ENCODE measurements at regions not wholly inside any gene's neighbourhood (a gene's known extent, or its start where the extent isn't known, plus 50 kb on each side); places are given as distances from the start of the nearest gene placed in this dataset.

- no peak for DNase-seq (ENCODE audit: low spot score)
- in situ Hi-C loops (cut with MboI; ENCODE audit: low pct_unique_long_range_greater_than_20kb, low sequenced_read_pairs, unreplicated experiment) = no loop called here
- TF ChIP-seq CTCF (IDR thresholded peaks at IDR 0.05; ENCODE audit: extremely low read depth, insufficient read depth, missing control alignments) = no peak
Measured at GRCh38 chr1:214840356-214840755, 237.4 kb downstream of the CENPF start.

- DNase-seq (ENCODE audit: low spot score) = no peak
- no peak for TF ChIP-seq CTCF (IDR thresholded peaks at IDR 0.05; ENCODE audit: extremely low read depth, insufficient read depth, missing control alignments)
- in situ Hi-C loops (cut with MboI; ENCODE audit: low pct_unique_long_range_greater_than_20kb, low sequenced_read_pairs, unreplicated experiment) = no loop called here
Measured at GRCh38 chr1:214842856-214843255, 239.7 kb upstream of the KCNK2 start.

- in situ Hi-C loops (cut with MboI; ENCODE audit: low pct_unique_long_range_greater_than_20kb, low sequenced_read_pairs, unreplicated experiment) = no loop called here
- DNase-seq (ENCODE audit: low spot score) = no peak
- no peak for TF ChIP-seq CTCF (IDR thresholded peaks at IDR 0.05; ENCODE audit: extremely low read depth, insufficient read depth, missing control alignments)
Measured at GRCh38 chr1:214843281-214843680, 239.3 kb upstream of the KCNK2 start.

GRCh38 chr1:214844319-214844718, 238.2 kb upstream of the KCNK2 start:
- in situ Hi-C loops (cut with MboI; ENCODE audit: low pct_unique_long_range_greater_than_20kb, low sequenced_read_pairs, unreplicated experiment) = no loop called here
- DNase-seq (ENCODE audit: low spot score) = no peak
- no peak for TF ChIP-seq CTCF (IDR thresholded peaks at IDR 0.05; ENCODE audit: extremely low read depth, insufficient read depth, missing control alignments)

DNA sequence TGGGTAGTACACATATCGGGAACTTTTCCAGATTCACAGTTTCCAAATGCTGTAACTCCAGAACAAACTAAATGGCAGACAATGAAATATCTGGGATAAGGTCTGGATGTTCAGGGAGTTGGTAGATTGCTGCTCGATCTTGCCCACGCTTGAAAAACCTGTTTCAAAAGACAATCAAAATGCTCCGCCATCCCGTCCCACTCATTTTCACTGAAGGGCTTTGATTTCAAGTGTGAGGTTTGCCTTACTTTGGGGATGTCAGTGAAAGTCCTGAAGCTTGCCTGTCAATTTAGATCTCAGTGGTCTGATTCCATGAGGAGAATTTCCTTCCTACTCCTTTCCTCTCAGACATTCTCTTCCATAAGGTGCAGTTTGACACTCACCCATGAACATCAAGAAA, 236.3 kb upstream of the KCNK2 start:
- TF ChIP-seq CTCF (IDR thresholded peaks at IDR 0.05; ENCODE audit: extremely low read depth, insufficient read depth, missing control alignments) = no peak
- in situ Hi-C loops (cut with MboI; ENCODE audit: low pct_unique_long_range_greater_than_20kb, low sequenced_read_pairs, unreplicated experiment) = no loop called here
- no peak for DNase-seq (ENCODE audit: low spot score)

- in situ Hi-C loops (cut with MboI; ENCODE audit: low pct_unique_long_range_greater_than_20kb, low sequenced_read_pairs, unreplicated experiment) = no loop called here
- no peak for DNase-seq (ENCODE audit: low spot score)
- no peak for TF ChIP-seq CTCF (IDR thresholded peaks at IDR 0.05; ENCODE audit: extremely low read depth, insufficient read depth, missing control alignments)
Measured at GRCh38 chr1:214847071-214847810, 235.3 kb upstream of the KCNK2 start.
